GM04504 (cell line): ENCODE measurements at regions not wholly inside any gene's neighbourhood (a gene's known extent, or its start where the extent isn't known, plus 50 kb on each side); places are given as distances from the start of the nearest gene placed in this dataset.

Experiments
- DNase-seq: peaks from one replicate; pipeline ENCODE4 v3.0.0-alpha.2; 2012; ENCODE audit warnings: low read depth

DNA sequence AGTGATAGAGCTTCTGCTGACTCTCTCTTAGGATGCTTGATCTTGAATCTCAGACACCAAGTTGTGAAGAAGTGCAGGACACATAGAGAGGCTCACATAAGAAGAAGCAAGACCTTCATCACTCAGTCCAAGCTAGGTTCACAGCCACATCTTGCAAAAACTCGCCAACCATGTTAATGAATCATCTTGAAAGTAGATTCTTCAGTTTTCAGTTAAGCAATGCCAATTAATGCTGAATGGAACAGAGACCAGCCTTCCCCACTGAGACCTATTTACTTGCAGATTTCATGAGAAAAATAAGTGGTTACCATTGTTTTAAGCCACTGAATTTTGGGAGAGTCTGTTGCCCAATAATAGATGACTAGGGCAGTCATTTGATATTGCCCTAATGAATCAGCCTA is 217.7 kb upstream of the EDIL3 start:
- no peak for DNase-seq

DNA sequence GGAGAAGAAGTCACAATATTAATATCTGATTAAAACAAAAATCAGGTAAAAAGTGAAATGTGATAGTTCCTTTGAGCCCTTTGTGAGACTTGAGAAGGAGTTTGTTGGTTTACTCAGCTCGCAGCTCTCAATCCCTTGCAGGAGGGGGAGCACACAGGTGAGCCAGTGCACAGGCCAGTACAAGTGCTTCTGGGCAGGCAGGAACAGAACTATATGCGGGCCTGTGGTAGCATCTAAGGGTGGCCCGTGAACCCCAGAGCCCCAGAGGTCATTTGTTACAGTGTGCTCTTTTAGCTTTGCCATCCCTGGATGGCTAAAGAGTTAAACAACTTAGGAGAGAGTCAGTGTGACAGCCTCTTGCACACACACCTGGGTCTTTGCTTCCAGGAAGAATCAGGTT is 215.3 kb upstream of the EDIL3 start:
- no peak for DNase-seq

DNA sequence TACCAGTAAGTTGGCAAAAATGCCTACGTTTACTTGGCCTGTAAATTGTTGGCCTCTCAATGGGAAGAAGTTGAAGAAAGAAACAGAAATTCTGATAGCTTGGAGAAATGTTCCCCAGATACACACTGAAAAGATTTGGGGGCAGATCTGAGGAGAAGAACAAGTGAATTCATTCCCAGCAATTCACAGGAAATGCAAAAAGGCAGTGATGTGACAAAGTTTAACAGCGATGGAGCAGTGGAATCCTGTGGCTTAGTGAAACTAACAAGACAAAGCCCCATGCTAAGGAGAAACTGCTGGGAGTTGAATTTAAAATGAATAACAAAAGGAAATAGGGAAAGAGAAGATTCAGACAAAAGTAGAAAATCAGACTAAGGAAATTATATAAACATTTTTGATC is 213.2 kb upstream of the EDIL3 start:
- no peak for DNase-seq

DNA sequence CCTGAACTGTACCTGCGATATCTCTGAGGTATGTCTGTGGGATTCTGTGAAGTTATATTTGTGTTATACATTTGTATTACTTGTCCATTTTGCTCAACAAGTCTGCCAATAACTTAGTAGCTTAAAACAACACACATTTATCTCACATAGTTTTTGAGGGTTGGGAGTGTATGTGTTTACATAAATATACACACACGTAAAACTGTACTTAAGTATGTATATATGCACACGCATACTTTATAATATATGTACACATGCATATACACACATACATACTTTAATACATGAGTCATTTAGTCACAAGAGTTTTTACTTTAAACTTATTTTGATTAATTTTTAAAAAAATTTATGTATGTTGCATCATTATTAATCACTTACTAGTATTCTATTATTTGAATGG is 205.9 kb upstream of the EDIL3 start:
- DNase-seq: no peak

DNA sequence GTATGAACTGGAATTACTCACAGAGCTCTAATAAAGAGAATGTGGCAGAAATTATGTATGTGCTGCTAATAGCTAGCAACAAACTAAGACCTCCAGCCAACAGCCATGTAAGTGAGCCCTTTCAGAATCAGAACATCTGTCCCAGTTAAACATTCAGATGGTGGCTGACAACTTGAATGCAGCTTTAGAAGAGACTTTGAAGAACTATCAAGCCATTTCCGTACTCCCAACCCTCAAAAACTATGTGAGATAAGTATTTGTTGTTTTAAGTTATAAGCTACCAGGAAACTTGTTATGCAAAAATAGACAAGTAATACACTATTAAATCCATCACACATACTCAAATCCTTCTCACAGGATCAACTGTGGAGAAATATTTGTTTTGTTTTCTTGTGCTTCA is 205.2 kb upstream of the EDIL3 start:
- DNase-seq: no peak

DNA sequence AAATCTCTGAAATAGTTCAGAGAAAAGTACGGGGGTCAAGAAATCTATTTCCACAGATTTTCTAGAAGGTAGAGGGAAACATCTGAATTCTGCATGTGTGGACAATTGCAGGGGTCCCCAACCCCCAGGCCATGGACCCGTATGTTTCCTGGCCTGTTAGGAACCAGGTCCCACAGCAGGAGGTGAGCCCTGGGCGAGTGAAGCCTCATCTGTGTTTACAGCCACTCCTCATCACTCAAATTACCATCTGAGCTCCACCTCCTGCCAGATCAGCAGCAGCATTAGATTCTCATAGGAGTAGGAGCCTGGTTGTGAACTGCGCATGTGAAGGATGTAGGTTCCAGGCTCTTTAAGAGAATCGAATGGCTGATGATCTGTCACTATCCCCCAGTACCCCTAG is 200.5 kb upstream of the EDIL3 start:
- no peak for DNase-seq

DNA sequence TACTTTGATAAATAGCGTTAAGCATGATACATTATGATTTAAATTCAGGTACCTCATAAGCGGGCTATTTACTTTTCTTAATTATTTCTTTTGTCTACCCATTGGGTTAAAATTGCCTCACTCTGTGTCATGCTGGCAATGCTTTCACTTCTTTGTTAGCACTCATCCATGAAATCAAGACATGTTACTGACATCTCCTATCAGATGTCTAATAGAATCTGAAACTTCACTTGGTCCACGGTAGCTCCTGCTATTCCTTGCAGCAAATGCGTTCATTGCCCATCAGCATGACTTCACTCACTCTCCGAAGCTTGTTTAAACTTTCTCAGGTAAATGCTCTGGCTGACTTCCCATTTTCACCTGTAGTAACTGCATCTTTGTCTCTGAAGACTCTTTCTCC is 193.5 kb upstream of the EDIL3 start:
- no peak for DNase-seq

DNA sequence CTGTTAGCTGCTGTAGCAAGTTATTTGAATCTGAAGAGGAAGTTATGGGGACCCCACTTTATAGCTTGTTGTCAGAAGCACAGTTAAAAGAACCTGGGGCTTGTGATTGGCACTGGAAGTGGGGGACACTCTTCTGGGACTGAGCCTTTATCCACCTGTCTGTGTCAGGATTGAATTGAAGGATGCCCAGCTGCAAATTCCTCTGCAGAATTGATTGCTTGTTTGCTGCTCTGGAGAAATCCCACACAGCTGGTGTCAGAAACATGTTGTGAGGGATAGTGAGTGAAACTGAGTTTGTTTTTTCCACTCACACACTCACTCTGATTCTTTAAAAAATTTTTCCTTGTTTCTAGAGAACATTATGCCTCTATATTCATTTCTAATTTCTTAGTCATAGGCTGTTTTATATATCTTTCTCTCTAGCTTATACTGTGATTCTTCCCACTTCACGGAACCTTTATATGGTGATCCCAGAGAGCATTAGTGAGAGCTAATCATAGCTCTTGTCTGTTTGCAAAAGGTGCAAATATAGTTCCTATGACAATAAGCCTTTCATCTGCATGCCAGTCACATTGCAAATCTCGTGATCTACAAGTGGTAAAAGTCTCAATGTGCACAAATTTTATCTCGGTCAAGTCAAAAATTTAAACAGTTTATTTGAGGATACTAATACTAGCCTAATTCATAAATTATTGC is 188.5 kb upstream of the EDIL3 start:
- DNase-seq: no peak

DNA sequence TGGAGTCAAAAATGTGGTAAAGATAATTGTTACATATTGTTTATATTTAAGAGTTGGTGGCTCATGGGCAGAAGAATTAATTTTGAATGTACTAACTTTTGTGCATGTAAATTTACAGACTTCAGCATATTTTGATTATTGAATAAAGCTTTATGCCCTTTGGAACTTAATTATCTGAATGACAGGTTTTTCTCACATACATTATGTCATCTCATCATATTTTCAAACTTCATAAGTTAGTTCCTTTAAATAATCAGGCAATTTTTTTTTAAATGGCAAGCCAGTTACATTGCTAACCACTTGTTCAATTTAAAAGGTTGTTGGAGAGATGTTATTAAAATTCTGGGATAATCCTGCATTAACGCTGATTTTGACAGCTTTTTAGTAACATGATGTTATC is 184.6 kb upstream of the EDIL3 start:
- DNase-seq: no peak

DNA sequence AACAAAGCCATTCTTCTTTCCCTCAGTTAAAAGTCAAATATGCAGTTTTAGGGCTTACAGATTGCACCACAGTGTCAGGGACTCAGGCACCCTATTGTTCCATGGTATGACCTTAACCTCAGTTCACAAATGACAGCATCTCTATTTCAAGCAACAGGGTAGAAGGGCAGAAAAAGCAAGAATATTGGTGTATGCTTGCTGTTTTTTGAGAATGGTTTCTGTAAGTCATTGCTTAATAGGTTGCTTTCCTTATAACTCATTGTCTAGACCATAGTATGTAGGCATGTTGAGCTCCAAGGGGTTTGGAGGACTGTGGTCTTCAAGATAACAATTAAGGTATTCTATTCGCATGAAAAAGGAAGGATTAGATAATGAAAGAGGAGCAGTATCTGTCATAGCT is 183.5 kb upstream of the EDIL3 start:
- DNase-seq: no peak

DNA sequence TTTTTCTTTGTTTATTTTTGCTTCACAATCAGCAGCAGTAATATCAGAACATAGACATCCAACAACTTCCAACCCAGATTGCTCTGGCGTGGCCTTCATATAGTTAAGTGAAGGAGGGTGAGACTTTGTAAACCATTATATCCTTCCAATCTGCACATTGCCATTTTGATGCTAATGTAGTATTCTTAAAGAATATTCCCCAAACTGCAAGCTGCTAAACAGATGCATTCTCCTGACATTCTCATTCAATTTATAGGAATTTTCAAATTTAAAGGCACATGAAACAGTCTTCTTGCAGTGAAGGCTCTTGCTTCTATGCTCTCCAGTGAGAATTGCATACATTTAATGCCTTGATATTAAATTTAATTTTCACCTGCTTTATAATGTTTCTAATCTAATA is 181.2 kb upstream of the EDIL3 start:
- no peak for DNase-seq

DNA sequence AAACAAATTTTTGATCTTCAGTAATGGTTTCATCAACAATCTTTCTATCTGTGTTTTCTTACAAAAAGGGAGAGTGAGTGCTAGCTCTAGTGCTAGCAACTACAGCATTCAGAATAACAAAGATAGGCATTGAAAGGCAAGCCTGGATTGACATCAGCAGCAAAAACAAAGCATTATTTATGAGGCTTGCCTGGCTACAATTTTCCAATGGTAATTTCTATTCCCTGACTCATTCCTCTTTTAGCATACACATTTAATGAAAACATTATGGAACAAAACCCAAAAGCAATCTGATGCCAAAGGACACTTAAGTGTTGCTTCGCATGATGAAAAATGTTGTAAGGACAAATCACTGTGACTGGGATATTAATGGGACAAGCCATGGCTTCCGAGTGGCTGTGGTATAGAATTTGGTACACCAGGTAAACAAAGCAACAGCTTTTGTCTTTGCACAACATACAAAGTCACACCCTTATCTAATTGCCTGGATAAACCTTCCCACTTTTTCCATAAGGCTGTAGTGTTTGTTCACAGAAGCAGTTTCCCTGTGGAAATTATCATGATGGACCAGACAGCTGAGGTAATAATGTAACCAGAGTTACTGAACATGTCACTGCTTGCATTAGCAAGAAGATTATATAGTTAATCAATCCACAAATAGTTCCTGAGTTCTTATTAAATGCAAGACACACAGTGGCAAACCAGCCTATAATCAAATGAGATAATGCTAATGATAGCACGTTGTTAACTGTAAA is 179.8 kb upstream of the EDIL3 start:
- DNase-seq: no peak

DNA sequence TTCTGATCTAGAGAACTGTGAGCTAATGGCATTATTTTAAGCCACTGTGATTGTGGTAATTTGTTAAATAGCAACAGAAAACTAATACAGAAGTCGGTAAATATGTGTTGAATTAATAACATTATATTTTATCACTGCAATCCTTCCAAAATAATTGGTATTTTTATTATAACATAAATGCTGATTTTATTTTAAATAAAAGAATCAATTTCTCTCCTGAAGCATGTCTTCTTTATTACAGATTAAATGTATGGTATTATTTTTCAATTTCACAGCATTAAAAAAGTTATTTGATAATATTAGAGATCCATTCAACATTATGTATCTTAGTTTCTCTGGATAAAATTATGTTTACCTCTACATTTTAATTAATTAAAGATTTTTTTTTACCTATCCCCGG is 165.5 kb upstream of the EDIL3 start:
- no peak for DNase-seq

DNA sequence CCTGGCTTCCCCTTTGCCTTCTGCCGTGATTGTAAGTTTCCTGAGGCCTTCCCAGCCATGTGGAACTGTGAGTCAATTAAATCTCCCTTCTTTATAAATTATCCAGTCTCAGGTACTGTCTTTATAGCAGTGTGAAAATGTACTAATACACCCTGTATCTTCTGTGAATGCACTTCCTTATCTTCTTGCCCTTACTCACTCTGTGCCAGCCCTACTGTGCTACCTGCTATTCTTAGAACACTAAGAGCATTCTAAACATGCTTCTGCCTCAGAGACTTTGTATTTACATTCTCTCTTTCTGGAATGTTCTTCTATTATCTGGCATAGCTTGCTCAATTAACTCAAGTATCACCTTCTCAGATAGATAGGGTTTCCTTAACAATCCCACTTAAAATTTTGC is 164.4 kb upstream of the EDIL3 start:
- DNase-seq: no peak

DNA sequence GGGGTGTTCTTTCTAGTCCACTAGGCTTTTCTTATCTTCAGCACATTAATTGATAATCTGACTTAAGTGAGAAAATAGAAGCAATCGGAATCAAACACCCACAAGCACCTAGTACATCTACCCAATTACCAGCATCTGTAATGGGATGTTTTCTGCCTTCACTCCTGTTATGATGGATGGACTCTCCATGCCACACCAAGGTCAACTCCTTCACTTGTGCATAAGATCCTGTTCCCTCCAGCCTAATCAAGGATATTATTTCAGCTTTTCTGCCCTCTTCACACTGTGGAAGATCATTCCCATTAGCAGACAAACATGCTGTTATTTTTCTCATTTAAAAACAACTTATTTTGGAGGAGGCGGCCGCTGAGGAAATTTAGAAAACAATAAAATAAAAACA is 162.0 kb upstream of the EDIL3 start:
- DNase-seq: no peak

DNA sequence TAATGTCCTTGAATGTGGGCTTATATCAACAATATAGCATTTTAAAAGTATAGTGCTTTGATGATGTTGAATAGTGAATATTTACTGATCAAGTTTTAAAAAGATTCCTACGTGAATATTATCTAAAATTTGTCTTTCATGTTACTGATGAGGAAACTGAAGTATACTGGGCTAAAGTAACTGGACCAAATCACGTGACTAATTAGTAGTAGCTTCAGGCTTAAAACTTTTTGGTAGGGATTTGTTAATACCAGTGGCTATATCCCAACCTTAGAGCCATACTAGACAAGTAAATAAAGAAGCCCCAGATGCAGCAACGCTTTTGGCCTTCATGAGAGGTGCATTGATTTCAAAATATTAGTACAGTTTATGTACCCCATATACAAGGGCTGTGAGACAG is 152.1 kb upstream of the EDIL3 start:
- no peak for DNase-seq

DNA sequence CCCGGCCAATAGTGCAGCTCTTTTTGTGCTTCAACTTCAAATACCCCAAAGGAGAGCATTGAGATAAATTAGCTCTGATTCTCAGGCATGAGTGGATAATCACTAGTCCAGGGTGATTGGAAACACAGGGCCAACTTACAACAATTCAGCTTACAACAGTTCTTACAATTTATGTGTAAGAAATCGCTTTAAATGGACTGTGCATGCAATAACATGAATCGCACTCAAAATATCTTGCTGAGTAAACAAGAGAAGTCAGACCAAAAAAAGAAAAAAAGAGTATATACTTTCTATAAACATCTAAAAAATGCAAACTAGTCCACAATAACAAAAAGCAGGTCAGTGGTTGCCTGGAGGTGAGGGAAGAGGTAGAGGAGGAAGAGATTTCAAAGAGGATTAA is 150.6 kb upstream of the EDIL3 start:
- no peak for DNase-seq

DNA sequence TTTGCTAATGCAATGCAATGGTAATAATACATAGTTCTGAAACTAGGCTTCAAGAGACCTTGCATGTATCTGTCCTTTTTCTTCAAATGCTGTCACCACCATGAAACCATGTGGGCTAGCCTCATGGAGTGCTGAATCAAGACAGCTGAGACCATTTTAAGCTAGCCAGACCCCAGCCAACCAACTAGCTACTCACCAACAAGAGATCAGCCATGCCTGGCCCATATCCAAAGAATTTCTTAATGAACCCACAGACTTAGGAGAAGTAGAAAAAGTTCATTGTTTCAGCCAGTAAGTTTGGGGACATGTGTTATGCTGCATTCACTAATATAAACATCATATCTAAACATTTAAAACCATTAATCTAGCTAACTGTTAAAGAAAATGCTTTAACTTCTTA is 139.8 kb upstream of the EDIL3 start:
- no peak for DNase-seq

DNA sequence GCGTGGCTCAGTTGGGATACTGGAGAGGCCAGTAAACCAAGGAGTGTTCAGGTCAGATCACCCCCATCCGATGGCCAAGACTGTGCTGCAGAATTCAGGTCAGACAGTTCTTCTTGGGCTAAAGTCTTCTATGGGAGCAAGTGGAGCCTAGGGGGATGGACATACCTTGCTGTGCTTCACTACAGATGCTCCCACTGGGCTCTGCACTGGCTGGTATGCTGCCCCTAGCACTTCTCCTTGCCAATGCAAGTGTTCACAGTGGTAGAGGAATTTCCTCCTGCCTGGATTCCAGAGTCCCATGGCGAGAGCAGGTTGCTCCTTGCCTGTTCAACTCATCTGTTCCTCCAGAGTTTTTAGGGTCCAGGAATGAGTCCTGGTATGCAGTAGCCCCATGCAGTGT is 134.2 kb upstream of the EDIL3 start:
- no peak for DNase-seq

DNA sequence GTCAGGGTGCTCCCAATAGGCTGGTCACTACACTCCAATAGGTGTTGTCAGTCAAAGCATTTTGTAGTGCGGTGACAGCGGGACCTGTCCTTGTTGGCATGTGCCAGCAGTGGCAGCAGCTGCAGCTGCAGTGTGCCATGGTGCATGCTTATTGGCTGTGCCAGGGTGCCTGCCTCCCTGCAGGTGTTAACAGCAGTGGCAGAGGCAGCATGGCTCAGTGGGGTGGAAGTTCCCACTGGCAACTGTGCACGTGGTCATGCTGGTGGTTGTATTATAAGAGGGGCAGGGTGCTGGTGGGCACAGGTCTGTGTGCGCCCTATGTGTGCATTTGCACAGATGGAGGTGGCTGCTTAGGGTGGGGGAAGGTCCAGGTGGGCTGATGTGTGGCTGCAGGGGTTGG is 133.7 kb upstream of the EDIL3 start:
- no peak for DNase-seq

DNA sequence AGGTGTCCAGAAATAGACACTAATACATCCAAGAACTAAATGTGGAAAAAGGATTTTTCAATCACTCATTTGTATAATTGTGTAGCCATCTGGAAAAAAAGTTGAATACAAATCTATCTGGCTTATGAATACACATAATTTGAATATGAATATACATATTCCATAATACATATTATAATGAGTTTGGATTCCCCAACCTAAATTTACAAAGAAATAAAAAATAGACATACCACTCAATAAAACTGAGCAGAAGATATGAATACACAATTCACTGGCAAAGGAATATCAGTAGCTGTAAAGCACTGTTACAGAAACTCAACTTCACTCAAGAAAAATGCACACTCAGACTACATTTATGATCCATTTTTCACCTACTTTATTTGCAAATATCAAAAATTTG is 121.9 kb upstream of the EDIL3 start:
- no peak for DNase-seq

DNA sequence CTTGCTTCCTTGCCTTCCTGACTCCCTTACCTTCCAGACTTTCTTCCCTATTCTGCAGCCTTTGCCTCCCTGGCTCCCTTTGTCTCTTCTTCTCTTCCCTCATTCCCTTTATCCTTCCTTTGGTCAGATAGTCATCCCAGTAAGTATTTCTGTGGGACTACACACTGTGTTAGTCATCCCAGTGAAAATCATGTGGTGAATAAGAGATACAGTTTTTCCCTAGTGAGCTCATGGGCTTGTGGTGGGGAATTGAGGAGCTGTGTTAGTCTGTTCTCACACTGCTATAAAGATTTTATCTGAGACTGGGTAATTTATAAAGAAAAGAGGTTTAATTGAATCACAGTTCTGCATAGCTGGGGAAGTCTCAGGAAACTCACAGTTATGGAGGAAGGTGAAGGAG is 109.8 kb upstream of the EDIL3 start:
- DNase-seq: no peak

DNA sequence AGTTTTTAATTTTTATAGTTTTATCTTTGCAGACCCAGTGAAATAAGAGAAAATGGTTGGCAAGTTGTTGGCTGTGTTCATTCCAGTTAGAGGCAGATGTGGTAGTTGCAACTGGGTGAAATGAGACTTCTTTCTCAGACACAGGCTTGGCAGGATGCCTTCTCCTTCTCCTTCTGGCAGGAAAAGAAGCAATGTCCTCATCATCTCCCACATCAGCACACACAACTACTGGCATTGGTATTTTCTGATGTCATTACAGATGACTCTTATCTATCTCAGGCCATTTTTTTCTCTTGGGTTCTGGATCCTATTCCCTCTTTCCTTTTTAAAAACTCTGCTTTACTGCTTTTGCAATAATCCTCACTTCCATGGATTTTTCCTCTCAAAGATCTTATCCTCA is 103.3 kb upstream of the EDIL3 start:
- no peak for DNase-seq
